ENCODE measurements at regions not wholly inside any gene's neighbourhood (a gene's known extent, or its start where the extent isn't known, plus 50 kb on each side); places are given as distances from the start of the nearest gene placed in this dataset.

DNA sequence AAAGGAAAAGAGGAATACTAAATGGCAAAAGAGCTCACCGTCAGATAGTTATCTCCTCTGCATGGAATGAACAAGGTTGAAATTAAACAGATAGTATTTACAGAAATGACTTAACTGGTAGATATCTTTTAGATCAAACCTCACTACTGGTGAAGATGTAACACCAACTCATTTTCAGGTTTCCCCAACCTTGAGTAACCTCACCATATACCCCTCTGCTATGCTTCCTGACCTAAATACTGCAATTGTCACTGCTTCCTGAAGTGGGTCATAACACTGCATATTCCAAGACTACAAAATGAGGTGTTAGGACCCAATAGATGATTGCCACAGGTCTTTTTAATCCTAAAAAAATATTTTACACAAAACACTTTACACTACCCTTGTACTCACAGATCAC is 76.3 kb upstream of the PLEKHA5 start:
- TF ChIP-seq, protein P1, sequence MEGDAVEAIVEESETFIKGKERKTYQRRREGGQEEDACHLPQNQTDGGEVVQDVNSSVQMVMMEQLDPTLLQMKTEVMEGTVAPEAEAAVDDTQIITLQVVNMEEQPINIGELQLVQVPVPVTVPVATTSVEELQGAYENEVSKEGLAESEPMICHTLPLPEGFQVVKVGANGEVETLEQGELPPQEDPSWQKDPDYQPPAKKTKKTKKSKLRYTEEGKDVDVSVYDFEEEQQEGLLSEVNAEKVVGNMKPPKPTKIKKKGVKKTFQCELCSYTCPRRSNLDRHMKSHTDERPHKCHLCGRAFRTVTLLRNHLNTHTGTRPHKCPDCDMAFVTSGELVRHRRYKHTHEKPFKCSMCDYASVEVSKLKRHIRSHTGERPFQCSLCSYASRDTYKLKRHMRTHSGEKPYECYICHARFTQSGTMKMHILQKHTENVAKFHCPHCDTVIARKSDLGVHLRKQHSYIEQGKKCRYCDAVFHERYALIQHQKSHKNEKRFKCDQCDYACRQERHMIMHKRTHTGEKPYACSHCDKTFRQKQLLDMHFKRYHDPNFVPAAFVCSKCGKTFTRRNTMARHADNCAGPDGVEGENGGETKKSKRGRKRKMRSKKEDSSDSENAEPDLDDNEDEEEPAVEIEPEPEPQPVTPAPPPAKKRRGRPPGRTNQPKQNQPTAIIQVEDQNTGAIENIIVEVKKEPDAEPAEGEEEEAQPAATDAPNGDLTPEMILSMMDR (IDR thresholded peaks at IDR 0.05) = no peak
- TF ChIP-seq EZH2 (IDR thresholded peaks at IDR 0.05; ENCODE audit: borderline replicate concordance, insufficient read depth, low read depth, low read length, poor library complexity, severe bottlenecking) = no peak

Data from B cell (primary cell).